ENCODE measurements at regions not wholly inside any gene's neighbourhood (a gene's known extent, or its start where the extent isn't known, plus 50 kb on each side); places are given as distances from the start of the nearest gene placed in this dataset.

DNA sequence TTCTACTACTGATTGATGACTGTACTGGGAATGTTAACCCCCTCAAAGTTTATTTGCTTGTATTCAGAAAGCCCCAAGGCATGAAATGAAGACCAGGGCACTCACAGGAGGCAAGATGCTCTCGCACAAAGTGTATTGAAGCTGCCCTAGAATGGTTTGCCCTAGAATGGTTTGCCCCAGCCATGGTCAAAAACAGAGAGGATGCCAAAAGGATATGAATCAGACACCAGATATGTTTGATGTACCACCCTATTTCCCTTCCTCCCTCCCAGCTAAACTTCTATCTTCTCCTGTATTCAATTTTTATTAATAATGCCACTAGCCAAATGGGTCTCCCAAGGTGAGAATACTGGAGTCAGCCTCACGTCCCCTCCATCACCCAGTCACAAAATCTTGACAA is 101.3 kb downstream of the TMCO5A start:
- DNase-seq (ENCODE audit: low read depth in 1 of 2, low spot score in 1 of 2) (no peak), FAIRE-seq (no peak), ATAC-seq (no peak)
- TF ChIP-seq HDAC2 (IDR thresholded peaks at IDR 0.05) = no peak
- TF ChIP-seq CBX8 (IDR thresholded peaks at IDR 0.05) = no peak
- no peak for TF ChIP-seq BHLHE40 (IDR thresholded peaks at IDR 0.05; ENCODE audit: low read depth, low read length)
- Histone ChIP-seq H3K27ac (no peak overlapping the region), H3K9me3 (no peaks in the 10 kb centered on the region), H3K4me3 (no peak overlapping the region), H3K4me2 (no peak overlapping the region), H3K4me1 (no peaks in the 10 kb centered on the region)
- ChIA-PET CTCF (no interaction called here), POLR2A (no interaction called here)
- 38% methylated on average over 2 of the region's 2 CpGs for WGBS (ENCODE audit: missing lambda C conversion rate)

DNA sequence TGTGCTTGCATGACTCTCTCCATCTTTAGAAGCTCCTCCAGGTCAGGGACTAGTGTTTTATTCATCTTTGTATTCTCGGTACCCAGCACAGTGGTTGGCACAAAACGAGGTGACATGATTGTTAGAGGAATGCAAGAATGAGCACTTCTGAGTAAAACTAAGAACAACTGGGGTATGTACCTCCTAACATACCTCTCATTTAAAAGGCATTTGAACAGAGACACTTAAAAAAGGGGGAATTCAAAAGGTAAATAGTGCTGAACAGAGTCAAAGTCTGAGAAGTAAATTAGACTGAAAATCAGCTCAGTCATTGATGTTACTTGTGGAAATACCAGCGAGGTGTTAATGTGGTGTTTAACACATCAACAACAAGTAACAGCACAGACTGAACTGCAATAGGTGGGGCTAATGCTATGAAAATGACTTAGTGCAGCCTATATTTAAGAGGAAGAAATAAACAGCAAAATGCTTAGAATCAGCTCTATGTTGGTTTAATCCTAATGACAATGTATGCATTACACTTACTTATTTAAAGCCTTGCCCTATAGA is 102.4 kb downstream of the TMCO5A start:
- ATAC-seq (no peak), FAIRE-seq (no peak), DNase-seq (ENCODE audit: low read depth in 1 of 2, low spot score in 1 of 2) (no peak)
- TF ChIP-seq, protein P1, sequence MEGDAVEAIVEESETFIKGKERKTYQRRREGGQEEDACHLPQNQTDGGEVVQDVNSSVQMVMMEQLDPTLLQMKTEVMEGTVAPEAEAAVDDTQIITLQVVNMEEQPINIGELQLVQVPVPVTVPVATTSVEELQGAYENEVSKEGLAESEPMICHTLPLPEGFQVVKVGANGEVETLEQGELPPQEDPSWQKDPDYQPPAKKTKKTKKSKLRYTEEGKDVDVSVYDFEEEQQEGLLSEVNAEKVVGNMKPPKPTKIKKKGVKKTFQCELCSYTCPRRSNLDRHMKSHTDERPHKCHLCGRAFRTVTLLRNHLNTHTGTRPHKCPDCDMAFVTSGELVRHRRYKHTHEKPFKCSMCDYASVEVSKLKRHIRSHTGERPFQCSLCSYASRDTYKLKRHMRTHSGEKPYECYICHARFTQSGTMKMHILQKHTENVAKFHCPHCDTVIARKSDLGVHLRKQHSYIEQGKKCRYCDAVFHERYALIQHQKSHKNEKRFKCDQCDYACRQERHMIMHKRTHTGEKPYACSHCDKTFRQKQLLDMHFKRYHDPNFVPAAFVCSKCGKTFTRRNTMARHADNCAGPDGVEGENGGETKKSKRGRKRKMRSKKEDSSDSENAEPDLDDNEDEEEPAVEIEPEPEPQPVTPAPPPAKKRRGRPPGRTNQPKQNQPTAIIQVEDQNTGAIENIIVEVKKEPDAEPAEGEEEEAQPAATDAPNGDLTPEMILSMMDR (IDR thresholded peaks at IDR 0.05) = no peak
- TF ChIP-seq EHMT2 (IDR thresholded peaks at IDR 0.05; ENCODE audit: low read depth) (no peak), ZSCAN20 (CRISPR knock-in tag; IDR thresholded peaks at IDR 0.05) (no peak), NPAS2 (CRISPR knock-in tag; IDR thresholded peaks at IDR 0.05; ENCODE audit: borderline replicate concordance) (no peak), NR3C1 (IDR thresholded peaks at IDR 0.05) (no peak), RCOR1 (IDR thresholded peaks at IDR 0.05; ENCODE audit: low read depth, low read length) (no peak), TP53 (CRISPR knock-in tag; IDR thresholded peaks at IDR 0.05) (no peak), CBX8 (IDR thresholded peaks at IDR 0.05) (no peak), KDM5A (IDR thresholded peaks at IDR 0.05) (no peak), HOXB13 (CRISPR knock-in tag; IDR thresholded peaks at IDR 0.05; ENCODE audit: low read depth) (no peak), MAZ (IDR thresholded peaks at IDR 0.05; ENCODE audit: borderline replicate concordance, low read depth, low read length) (no peak), RNF2 (IDR thresholded peaks at IDR 0.05; ENCODE audit: borderline replicate concordance, low read depth) (no peak), ZC3H11A (IDR thresholded peaks at IDR 0.05) (no peak), HEYL (CRISPR knock-in tag; IDR thresholded peaks at IDR 0.05) (no peak)
- TF ChIP-seq, protein P2, sequence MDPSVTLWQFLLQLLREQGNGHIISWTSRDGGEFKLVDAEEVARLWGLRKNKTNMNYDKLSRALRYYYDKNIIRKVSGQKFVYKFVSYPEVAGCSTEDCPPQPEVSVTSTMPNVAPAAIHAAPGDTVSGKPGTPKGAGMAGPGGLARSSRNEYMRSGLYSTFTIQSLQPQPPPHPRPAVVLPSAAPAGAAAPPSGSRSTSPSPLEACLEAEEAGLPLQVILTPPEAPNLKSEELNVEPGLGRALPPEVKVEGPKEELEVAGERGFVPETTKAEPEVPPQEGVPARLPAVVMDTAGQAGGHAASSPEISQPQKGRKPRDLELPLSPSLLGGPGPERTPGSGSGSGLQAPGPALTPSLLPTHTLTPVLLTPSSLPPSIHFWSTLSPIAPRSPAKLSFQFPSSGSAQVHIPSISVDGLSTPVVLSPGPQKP (IDR thresholded peaks at IDR 0.05; ENCODE audit: low read depth, low read length) = no peak
- TF ChIP-seq, protein P3, sequence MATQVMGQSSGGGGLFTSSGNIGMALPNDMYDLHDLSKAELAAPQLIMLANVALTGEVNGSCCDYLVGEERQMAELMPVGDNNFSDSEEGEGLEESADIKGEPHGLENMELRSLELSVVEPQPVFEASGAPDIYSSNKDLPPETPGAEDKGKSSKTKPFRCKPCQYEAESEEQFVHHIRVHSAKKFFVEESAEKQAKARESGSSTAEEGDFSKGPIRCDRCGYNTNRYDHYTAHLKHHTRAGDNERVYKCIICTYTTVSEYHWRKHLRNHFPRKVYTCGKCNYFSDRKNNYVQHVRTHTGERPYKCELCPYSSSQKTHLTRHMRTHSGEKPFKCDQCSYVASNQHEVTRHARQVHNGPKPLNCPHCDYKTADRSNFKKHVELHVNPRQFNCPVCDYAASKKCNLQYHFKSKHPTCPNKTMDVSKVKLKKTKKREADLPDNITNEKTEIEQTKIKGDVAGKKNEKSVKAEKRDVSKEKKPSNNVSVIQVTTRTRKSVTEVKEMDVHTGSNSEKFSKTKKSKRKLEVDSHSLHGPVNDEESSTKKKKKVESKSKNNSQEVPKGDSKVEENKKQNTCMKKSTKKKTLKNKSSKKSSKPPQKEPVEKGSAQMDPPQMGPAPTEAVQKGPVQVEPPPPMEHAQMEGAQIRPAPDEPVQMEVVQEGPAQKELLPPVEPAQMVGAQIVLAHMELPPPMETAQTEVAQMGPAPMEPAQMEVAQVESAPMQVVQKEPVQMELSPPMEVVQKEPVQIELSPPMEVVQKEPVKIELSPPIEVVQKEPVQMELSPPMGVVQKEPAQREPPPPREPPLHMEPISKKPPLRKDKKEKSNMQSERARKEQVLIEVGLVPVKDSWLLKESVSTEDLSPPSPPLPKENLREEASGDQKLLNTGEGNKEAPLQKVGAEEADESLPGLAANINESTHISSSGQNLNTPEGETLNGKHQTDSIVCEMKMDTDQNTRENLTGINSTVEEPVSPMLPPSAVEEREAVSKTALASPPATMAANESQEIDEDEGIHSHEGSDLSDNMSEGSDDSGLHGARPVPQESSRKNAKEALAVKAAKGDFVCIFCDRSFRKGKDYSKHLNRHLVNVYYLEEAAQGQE (IDR thresholded peaks at IDR 0.05) = no peak
- TF ChIP-seq, protein P4, sequence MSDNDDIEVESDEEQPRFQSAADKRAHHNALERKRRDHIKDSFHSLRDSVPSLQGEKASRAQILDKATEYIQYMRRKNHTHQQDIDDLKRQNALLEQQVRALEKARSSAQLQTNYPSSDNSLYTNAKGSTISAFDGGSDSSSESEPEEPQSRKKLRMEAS (IDR thresholded peaks at IDR 0.05) = no peak
- TF ChIP-seq, protein P5, sequence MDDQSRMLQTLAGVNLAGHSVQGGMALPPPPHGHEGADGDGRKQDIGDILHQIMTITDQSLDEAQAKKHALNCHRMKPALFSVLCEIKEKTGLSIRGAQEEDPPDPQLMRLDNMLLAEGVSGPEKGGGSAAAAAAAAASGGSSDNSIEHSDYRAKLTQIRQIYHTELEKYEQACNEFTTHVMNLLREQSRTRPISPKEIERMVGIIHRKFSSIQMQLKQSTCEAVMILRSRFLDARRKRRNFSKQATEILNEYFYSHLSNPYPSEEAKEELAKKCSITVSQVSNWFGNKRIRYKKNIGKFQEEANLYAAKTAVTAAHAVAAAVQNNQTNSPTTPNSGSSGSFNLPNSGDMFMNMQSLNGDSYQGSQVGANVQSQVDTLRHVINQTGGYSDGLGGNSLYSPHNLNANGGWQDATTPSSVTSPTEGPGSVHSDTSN (IDR thresholded peaks at IDR 0.05) = no peak
- TF ChIP-seq, protein P6, sequence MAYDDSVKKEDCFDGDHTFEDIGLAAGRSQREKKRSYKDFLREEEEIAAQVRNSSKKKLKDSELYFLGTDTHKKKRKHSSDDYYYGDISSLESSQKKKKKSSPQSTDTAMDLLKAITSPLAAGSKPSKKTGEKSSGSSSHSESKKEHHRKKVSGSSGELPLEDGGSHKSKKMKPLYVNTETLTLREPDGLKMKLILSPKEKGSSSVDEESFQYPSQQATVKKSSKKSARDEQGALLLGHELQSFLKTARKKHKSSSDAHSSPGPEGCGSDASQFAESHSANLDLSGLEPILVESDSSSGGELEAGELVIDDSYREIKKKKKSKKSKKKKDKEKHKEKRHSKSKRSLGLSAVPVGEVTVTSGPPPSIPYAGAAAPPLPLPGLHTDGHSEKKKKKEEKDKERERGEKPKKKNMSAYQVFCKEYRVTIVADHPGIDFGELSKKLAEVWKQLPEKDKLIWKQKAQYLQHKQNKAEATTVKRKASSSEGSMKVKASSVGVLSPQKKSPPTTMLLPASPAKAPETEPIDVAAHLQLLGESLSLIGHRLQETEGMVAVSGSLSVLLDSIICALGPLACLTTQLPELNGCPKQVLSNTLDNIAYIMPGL (CRISPR knock-in tag; IDR thresholded peaks at IDR 0.05; ENCODE audit: borderline replicate concordance) = no peak
- ChIA-PET POLR2A (no interaction called here), CTCF (no interaction called here)
- Histone ChIP-seq H3K4me1 (no peaks in the 10 kb centered on the region), H3K9me3 (no peaks in the 10 kb centered on the region), H3K4me3 (no peak overlapping the region), H3K4me2 (no peak overlapping the region), H3K27ac (no peak overlapping the region)
- WGBS (ENCODE audit: missing lambda C conversion rate) = 28% methylated on average over 3 of the region's 3 CpGs
